Loucy (cell line): ENCODE measurements at regions not wholly inside any gene's neighbourhood (a gene's known extent, or its start where the extent isn't known, plus 50 kb on each side); places are given as distances from the start of the nearest gene placed in this dataset.

ENCODE experiments used
- EZH2phosphoT487 ChIP-seq: fragments of 200-600 bp; IDR thresholded peaks from 2 replicates; pipeline ENCODE4 v1.6.1; 2018; ENCODE audit warnings: antibody characterized with exemption, mild to moderate bottlenecking, moderate library complexity, borderline replicate concordance
- TF ChIP-seq, protein P1 (sequence below): fragments of 200-600 bp; sonication (generic); conservative IDR thresholded peaks from 2 replicates; pipeline ENCODE4 v1.5.1; 2014; ENCODE audit warnings: mild to moderate bottlenecking, antibody characterized with exemption, low read length

DNA sequence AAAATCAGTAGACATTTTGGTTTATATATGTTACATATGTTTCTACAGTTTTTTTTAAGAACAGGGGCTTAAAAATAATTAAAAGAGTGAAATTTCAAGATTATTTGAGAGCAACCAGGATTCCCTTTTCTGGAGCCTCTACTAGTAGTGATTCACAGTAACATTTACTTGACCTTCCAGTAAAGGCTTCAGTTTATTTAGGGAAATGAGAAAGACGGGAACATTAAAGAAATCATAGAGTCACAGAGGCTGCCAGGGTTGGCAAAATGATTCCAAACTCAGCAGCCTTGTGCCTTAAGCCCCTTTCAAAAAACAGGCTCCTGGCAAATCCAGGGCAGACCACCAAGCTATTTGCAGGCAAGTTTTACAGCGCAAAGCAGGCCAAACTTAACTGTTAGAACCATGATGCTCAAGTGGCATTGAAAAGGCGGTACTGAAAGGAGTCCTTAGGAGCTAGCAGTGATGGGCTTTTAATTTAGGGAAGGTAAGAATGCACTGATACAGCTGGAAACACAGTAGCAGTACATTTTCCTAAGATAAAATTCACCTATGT, 201.1 kb upstream of the ADAMTS9 start:
- TF ChIP-seq, protein P1, sequence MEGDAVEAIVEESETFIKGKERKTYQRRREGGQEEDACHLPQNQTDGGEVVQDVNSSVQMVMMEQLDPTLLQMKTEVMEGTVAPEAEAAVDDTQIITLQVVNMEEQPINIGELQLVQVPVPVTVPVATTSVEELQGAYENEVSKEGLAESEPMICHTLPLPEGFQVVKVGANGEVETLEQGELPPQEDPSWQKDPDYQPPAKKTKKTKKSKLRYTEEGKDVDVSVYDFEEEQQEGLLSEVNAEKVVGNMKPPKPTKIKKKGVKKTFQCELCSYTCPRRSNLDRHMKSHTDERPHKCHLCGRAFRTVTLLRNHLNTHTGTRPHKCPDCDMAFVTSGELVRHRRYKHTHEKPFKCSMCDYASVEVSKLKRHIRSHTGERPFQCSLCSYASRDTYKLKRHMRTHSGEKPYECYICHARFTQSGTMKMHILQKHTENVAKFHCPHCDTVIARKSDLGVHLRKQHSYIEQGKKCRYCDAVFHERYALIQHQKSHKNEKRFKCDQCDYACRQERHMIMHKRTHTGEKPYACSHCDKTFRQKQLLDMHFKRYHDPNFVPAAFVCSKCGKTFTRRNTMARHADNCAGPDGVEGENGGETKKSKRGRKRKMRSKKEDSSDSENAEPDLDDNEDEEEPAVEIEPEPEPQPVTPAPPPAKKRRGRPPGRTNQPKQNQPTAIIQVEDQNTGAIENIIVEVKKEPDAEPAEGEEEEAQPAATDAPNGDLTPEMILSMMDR = no peak
- no peak for TF ChIP-seq EZH2phosphoT487
